ENCODE measurements at regions not wholly inside any gene's neighbourhood (a gene's known extent, or its start where the extent isn't known, plus 50 kb on each side); places are given as distances from the start of the nearest gene placed in this dataset.

DNA sequence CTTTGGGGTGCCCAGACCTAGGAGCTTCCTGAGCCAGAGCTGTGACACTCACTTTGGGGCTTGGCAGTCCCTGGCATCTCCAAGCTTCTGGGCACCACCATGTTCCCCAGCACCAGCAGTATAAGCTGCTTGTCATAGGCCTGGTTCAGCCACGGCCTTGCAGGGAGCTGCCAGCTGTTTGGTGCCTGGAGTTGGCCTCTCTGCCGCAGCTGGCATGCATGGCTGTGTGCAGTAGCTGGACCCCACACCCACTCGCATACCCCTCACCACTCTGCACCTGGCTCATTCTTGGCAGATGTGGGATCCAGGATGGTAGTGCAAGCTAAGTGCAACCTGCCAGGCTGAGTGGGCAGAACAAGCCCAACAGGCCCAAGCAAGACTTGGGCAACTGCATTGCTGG, 73.4 kb upstream of the BRD7 start:
- Histone ChIP-seq H3K27ac (ENCODE audit: low read length) (no peak overlapping the region), H3K27me3 (ENCODE audit: insufficient read depth, low read depth, low read length) (no peaks in the 10 kb centered on the region), H3K9me3 (ENCODE audit: low read length) (peaks cover 3% of the 10 kb centered on the region), H3K36me3 (ENCODE audit: insufficient read depth, low read length) (no peaks in the 10 kb centered on the region), H3K79me2 (replicated peaks; ENCODE audit: insufficient read depth, low read length) (no peaks in the 10 kb centered on the region), H3K4me2 (ENCODE audit: low read length) (no peak overlapping the region), H3K9ac (ENCODE audit: low read length) (no peak overlapping the region), H2AFZ (ENCODE audit: low read depth, low read length) (no peak overlapping the region), H3K9me2 (ENCODE audit: insufficient read depth, low read length) (no peaks in the 10 kb centered on the region), H3F3A (ENCODE audit: insufficient read depth, low read length, poor library complexity, severe bottlenecking) (no peaks in the 10 kb centered on the region), H3K4me3 (ENCODE audit: low read length) (no peak overlapping the region), H4K20me1 (ENCODE audit: insufficient read depth) (no peaks in the 10 kb centered on the region)
- TF ChIP-seq POLR2AphosphoS5 (IDR thresholded peaks at IDR 0.05) (no peak), EP300 (conservative IDR thresholded peaks at IDR 0.05; ENCODE audit: poor library complexity, severe bottlenecking) (no peak), SMC3 (conservative IDR thresholded peaks at IDR 0.05; ENCODE audit: poor library complexity) (no peak), MXI1 (conservative IDR thresholded peaks at IDR 0.05; ENCODE audit: poor library complexity, severe bottlenecking) (no peak)
- TF ChIP-seq, protein P1, sequence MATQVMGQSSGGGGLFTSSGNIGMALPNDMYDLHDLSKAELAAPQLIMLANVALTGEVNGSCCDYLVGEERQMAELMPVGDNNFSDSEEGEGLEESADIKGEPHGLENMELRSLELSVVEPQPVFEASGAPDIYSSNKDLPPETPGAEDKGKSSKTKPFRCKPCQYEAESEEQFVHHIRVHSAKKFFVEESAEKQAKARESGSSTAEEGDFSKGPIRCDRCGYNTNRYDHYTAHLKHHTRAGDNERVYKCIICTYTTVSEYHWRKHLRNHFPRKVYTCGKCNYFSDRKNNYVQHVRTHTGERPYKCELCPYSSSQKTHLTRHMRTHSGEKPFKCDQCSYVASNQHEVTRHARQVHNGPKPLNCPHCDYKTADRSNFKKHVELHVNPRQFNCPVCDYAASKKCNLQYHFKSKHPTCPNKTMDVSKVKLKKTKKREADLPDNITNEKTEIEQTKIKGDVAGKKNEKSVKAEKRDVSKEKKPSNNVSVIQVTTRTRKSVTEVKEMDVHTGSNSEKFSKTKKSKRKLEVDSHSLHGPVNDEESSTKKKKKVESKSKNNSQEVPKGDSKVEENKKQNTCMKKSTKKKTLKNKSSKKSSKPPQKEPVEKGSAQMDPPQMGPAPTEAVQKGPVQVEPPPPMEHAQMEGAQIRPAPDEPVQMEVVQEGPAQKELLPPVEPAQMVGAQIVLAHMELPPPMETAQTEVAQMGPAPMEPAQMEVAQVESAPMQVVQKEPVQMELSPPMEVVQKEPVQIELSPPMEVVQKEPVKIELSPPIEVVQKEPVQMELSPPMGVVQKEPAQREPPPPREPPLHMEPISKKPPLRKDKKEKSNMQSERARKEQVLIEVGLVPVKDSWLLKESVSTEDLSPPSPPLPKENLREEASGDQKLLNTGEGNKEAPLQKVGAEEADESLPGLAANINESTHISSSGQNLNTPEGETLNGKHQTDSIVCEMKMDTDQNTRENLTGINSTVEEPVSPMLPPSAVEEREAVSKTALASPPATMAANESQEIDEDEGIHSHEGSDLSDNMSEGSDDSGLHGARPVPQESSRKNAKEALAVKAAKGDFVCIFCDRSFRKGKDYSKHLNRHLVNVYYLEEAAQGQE (IDR thresholded peaks at IDR 0.05; ENCODE audit: borderline replicate concordance) = no peak

DNA sequence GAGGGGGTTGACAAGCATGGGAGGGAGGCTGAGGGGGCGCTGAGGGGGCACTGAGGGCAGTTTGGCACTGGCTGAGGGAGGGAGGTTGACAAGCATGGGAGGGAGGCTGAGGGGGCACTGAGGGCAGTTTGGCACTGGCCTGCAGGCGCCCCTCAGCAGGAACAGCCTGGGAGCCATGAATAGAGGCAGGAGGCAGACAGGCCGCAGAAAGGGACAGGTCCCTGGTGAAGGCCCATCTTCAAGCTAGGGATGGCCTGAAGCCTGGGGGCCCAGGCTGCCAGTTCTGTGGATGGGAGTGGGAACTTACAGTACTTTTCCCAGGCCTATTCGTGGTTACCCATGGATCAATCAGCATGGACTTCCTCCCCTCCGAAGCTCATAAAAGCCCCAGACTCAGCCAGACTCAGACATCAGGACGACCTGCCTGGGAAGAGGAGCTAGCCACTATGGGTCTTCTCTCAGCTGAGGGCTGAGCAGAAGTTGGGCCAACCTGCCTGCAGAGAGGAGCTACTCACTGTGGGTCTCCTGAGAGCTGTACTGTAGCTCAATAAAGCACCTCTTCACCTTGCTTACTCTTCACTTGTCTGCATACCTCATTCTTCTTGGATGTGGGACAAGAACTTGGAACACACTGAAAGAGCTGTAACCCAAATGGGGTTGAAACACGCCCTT, 72.8 kb upstream of the BRD7 start:
- no peaks in the 10 kb centered on the region for H3K9me2 ChIP-seq (ENCODE audit: insufficient read depth, low read length)
- peaks cover 3% of the 10 kb centered on the region for H3K9me3 ChIP-seq (ENCODE audit: low read length)
- no peak overlapping the region for H2AFZ ChIP-seq (ENCODE audit: low read depth, low read length)
- no peak overlapping the region for H3K4me3 ChIP-seq (ENCODE audit: low read length)
- H4K20me1 ChIP-seq (ENCODE audit: insufficient read depth) = no peaks in the 10 kb centered on the region
- no peak overlapping the region for H3K27ac ChIP-seq (ENCODE audit: low read length)
- no peak overlapping the region for H3K9ac ChIP-seq (ENCODE audit: low read length)
- H3K27me3 ChIP-seq (ENCODE audit: insufficient read depth, low read depth, low read length) = no peaks in the 10 kb centered on the region
- no peak overlapping the region for H3K4me2 ChIP-seq (ENCODE audit: low read length)
- no peaks in the 10 kb centered on the region for H3K79me2 ChIP-seq (replicated peaks; ENCODE audit: insufficient read depth, low read length)
- no peak for TF ChIP-seq RAD21 (conservative IDR thresholded peaks at IDR 0.05)
- TF ChIP-seq, protein P1 (IDR thresholded peaks at IDR 0.05; ENCODE audit: borderline replicate concordance) = no peak
- TF ChIP-seq MXI1 (conservative IDR thresholded peaks at IDR 0.05; ENCODE audit: poor library complexity, severe bottlenecking) = no peak
- no peak for TF ChIP-seq EP300 (conservative IDR thresholded peaks at IDR 0.05; ENCODE audit: poor library complexity, severe bottlenecking)
- TF ChIP-seq, protein P2, sequence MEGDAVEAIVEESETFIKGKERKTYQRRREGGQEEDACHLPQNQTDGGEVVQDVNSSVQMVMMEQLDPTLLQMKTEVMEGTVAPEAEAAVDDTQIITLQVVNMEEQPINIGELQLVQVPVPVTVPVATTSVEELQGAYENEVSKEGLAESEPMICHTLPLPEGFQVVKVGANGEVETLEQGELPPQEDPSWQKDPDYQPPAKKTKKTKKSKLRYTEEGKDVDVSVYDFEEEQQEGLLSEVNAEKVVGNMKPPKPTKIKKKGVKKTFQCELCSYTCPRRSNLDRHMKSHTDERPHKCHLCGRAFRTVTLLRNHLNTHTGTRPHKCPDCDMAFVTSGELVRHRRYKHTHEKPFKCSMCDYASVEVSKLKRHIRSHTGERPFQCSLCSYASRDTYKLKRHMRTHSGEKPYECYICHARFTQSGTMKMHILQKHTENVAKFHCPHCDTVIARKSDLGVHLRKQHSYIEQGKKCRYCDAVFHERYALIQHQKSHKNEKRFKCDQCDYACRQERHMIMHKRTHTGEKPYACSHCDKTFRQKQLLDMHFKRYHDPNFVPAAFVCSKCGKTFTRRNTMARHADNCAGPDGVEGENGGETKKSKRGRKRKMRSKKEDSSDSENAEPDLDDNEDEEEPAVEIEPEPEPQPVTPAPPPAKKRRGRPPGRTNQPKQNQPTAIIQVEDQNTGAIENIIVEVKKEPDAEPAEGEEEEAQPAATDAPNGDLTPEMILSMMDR (IDR thresholded peaks at IDR 0.05; ENCODE audit: poor library complexity, severe bottlenecking) = no peak
- no peak for TF ChIP-seq EZH2 (IDR thresholded peaks at IDR 0.05; ENCODE audit: borderline replicate concordance, insufficient read depth, low read length, poor library complexity, severe bottlenecking)
- TF ChIP-seq TAF1 (IDR thresholded peaks at IDR 0.05; ENCODE audit: low read depth) = no peak
- TF ChIP-seq POLR2AphosphoS5 (IDR thresholded peaks at IDR 0.05) = no peak
- TF ChIP-seq SMC3 (conservative IDR thresholded peaks at IDR 0.05; ENCODE audit: poor library complexity) = no peak
- no peaks in the 10 kb centered on the region for H3K36me3 ChIP-seq (ENCODE audit: insufficient read depth, low read length)
- no peaks in the 10 kb centered on the region for H3F3A ChIP-seq (ENCODE audit: insufficient read depth, low read length, poor library complexity, severe bottlenecking)
